ENCODE measurements at regions not wholly inside any gene's neighbourhood (a gene's known extent, or its start where the extent isn't known, plus 50 kb on each side); places are given as distances from the start of the nearest gene placed in this dataset.
"Not testable (repeated sequence)": the region's sequence is repeated elsewhere in the genome, so short reads cannot be mapped to it uniquely, and the experiment has no call there.

DNA sequence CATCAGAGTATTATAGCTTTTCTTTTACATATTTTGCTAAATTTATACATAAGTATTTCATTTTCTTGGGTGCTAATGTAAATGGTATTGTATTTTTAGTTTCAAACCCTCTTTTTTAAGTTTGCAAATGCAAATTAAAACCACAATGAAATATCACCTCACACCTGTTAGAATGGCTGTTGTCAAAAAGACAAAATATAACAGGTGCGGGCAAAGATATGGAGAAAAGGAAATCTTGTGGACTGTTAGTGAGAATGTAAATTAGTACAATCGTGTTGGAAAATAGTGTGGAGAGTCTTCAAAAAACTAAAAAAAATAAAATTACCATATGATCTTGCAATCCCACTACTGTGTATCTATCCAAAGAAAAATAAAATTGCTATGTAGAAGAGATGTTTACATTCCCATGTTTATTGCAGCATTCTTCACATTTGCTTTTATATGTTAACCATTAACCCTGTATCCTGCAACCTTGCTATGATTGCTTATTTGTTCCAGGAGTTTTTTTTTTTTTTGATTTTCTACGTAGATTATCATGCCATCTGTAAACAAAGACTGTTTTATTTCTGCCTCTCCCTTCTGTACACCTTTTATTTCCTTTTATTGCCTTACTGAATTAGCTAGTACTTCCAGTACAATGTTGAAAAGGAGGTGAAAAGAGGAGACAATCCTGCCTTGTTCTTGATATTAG is 405.4 kb upstream of the MIS18BP1 start:
- TF ChIP-seq, protein P1, sequence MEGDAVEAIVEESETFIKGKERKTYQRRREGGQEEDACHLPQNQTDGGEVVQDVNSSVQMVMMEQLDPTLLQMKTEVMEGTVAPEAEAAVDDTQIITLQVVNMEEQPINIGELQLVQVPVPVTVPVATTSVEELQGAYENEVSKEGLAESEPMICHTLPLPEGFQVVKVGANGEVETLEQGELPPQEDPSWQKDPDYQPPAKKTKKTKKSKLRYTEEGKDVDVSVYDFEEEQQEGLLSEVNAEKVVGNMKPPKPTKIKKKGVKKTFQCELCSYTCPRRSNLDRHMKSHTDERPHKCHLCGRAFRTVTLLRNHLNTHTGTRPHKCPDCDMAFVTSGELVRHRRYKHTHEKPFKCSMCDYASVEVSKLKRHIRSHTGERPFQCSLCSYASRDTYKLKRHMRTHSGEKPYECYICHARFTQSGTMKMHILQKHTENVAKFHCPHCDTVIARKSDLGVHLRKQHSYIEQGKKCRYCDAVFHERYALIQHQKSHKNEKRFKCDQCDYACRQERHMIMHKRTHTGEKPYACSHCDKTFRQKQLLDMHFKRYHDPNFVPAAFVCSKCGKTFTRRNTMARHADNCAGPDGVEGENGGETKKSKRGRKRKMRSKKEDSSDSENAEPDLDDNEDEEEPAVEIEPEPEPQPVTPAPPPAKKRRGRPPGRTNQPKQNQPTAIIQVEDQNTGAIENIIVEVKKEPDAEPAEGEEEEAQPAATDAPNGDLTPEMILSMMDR (conservative IDR thresholded peaks at IDR 0.05; ENCODE audit: control insufficient read depth, insufficient read depth, low read depth, low read length) = no peak
- DNase-seq (ENCODE audit: low read depth) = no peak
- H3K4me3 ChIP-seq (ENCODE audit: control insufficient read depth, low read depth, low read length) = no peak overlapping the region

DNA sequence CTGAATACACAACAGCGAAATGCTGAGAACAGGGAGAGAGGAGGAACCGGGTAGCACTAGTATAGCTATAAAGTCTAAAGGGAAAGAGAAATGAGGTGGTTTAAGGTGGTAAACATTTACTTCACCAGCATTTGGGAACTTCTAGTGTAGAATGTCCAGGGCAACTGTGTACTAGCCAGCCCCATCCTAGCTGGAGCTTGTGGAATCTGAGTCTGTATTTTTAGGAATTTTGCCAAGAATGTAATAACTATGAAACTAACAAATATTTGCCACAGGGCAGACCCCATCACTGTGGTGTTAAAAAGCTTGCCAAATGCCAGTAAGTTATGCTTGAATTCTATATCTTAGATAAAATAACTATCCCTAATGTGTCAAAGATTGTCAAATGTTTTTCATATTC is 398.9 kb upstream of the MIS18BP1 start:
- no peak overlapping the region for H3K4me3 ChIP-seq (ENCODE audit: control insufficient read depth, low read depth, low read length)
- TF ChIP-seq, protein P1 (conservative IDR thresholded peaks at IDR 0.05; ENCODE audit: control insufficient read depth, insufficient read depth, low read depth, low read length) = no peak
- DNase-seq (ENCODE audit: low read depth) = no peak

DNA sequence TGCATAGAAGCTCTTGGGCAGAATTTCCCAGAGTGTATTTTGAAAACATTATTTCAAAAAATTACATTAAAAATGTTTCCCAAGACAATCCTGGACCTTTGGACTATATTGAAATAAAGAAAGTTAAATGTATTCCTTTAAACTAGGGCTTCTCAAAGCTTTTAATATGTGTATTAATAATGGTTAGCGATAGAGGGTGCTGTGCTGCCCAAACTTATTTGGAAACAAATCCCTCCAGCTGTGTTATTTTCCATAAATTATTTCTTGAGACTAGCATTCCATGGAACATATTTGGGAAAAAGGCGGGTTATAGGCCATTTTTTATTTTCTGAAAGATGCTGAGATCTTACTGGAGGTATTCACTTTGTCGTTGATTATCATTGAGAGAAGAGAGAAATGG is 397.8 kb upstream of the MIS18BP1 start:
- H3K4me3 ChIP-seq (ENCODE audit: control insufficient read depth, low read depth, low read length) = no peak overlapping the region
- no peak for DNase-seq (ENCODE audit: low read depth)
- TF ChIP-seq, protein P1 (conservative IDR thresholded peaks at IDR 0.05; ENCODE audit: control insufficient read depth, insufficient read depth, low read depth, low read length) = no peak

DNA sequence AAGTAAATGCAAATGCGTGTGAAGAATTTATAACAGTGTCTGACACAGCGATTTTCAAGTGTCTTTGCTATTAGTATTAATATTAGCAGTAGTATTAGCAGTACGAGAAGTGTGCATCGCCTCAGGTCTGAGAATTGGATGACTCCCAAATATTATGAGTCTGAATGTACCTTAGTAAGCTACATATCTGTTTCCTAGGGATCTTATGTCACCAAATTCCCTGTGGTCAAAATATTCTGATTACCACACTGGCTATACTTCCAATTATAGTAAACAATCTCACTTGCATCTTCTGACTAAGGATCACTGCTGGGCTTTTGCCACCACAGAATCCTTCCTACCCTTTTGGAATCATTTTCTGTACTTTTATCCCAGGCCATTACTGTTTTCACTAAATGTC is 396.0 kb upstream of the MIS18BP1 start:
- DNase-seq (ENCODE audit: low read depth) = no peak
- H3K4me3 ChIP-seq (ENCODE audit: control insufficient read depth, low read depth, low read length) = no peak overlapping the region
- TF ChIP-seq, protein P1 (conservative IDR thresholded peaks at IDR 0.05; ENCODE audit: control insufficient read depth, insufficient read depth, low read depth, low read length) = no peak

DNA sequence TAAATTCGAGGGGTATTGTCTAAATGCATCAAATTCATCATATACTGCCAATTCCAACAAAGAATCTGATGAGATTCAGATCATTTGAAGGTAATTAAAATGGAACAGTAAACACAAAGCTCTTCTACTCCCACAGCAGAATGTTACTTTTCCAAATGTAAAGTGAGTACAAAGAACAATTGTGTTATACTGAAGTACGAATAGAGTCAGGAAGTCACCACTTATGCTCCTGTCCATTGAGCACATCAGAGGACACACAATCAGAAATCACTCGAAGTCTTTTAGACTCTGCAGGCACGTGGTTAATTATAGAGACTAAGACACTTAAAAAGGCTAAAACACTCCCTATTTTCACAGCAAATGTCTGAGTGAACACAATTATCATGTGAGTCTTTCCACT is 388.5 kb upstream of the MIS18BP1 start:
- no peak for DNase-seq (ENCODE audit: low read depth)
- H3K4me3 ChIP-seq (ENCODE audit: control insufficient read depth, low read depth, low read length) = no peak overlapping the region
- TF ChIP-seq, protein P1 (conservative IDR thresholded peaks at IDR 0.05; ENCODE audit: control insufficient read depth, insufficient read depth, low read depth, low read length) = no peak

DNA sequence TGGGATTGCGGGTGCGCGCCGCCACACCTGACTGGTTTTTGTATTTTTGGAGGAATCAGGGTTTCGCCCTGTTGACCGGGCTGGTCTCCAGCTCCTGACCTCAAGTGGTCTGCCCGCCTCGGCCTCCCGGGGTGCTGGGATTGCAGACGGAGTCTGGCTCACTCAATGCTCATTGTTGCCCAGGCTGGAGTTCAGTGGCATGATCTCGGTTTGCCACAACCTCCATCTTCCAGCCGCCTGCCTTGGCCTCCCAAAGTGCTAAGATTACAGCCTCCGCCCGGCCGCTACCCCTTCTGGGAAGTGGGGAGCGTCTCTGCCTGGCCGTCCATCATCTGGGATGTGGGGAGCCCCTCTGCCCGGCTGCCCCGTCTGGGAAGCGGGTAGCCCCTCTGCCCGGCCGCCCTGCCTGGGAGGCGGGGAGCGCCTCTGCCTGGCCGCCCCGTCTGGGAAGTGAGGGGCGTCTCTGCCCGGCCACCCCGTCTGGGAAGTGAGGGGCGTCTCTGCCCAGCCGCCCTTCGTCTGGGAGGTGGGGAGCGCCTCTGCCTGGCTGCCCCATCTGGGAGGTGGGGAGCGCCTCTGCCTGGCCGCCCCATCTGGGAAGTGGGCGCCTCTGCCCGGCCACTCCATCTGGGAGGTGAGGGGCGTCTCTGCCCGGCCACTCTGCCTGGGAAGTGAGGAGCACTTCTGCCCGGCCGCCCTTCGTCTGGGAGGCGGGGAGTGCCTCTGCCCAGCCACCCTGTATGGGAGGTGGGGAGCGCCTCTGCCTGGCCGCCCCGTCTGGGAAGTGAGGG is 381.8 kb upstream of the MIS18BP1 start:
- not testable (repeated sequence) for DNase-seq (ENCODE audit: low read depth); H3K4me3 ChIP-seq (ENCODE audit: control insufficient read depth, low read depth, low read length)

DNA sequence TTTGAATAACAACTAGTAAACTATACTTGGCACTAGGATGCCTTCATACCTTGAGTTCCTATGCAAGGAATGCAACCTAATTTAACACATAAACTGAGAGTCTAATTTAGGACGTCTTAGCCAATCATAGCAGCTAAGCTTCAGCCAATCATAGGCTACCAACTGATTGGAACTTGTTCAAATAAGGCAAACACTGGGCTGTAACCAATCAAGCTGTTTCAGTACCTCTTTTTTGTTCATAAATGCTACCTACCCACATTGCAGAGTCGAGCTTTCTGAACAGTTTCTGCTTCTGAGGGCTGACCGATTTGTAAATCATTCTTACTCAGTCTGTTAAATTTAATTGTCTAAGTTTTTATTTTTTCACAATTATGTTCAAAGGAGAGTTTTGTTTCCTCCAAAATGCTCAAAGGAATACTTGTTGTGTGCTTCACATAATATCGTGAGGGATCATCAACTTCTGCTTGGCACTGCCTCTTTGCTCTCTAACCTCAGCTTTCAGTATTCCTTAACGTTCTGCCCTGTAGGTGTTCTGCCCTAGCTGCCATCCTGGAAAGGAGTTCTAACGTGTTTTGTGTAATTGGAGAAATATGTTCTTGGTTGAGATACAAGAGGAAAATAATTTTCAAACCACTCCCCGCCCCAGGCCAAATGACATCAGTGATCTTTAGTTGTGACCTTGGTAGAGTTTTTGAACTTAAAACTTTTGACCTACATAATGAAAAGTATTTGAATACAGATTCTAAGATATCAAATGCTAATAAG is 380.4 kb upstream of the MIS18BP1 start:
- TF ChIP-seq, protein P1 (conservative IDR thresholded peaks at IDR 0.05; ENCODE audit: control insufficient read depth, insufficient read depth, low read depth, low read length) = no peak
- no peak overlapping the region for H3K4me3 ChIP-seq (ENCODE audit: control insufficient read depth, low read depth, low read length)
- no peak for DNase-seq (ENCODE audit: low read depth)

Measured in fibroblast of mammary gland (primary cell).